SKM-1 (cell line): ENCODE measurements at regions not wholly inside any gene's neighbourhood (a gene's known extent, or its start where the extent isn't known, plus 50 kb on each side); places are given as distances from the start of the nearest gene placed in this dataset.

Experiments
- DNase-seq: peaks from one replicate; lab custom pipeline; 2025; ENCODE audit not compliant: unreplicated experiment; lab: John Stamatoyannopoulos, UW

- no peak for DNase-seq
Observed at GRCh38 chr4:156710365-156711192, 261.0 kb downstream of the PDGFC start.

GRCh38 chr4:156705311-156705710 lies 266.3 kb downstream of the PDGFC start:
- DNase-seq, result no peak

- DNase-seq, result no peak
Observed at GRCh38 chr4:156695163-156695562, 276.4 kb downstream of the PDGFC start.

GRCh38 chr4:156694413-156694812 lies 277.2 kb downstream of the PDGFC start:
- DNase-seq, result no peak

- no peak for DNase-seq
Observed at GRCh38 chr4:156693557-156693956, 278.0 kb downstream of the PDGFC start.

- no peak for DNase-seq
Observed at GRCh38 chr4:156692016-156692415, 279.6 kb downstream of the PDGFC start.

- DNase-seq, result no peak
Observed at GRCh38 chr4:156690572-156690971, 281.0 kb downstream of the PDGFC start.

GRCh38 chr4:156686120-156686519 lies 285.5 kb downstream of the PDGFC start:
- no peak for DNase-seq

- no peak for DNase-seq
Observed at GRCh38 chr4:156685308-156685707, 286.3 kb downstream of the PDGFC start.

- DNase-seq, result no peak
Observed at GRCh38 chr4:156677656-156678055, 293.9 kb downstream of the PDGFC start.

GRCh38 chr4:156677131-156677531 lies 294.5 kb downstream of the PDGFC start:
- no peak for DNase-seq

GRCh38 chr4:156676116-156676851 lies 295.3 kb downstream of the PDGFC start:
- DNase-seq, result no peak

- DNase-seq, result no peak
Observed at GRCh38 chr4:156673483-156673882, 298.1 kb downstream of the PDGFC start.

GRCh38 chr4:156672492-156673305 lies 298.9 kb downstream of the PDGFC start:
- DNase-seq, result no peak

GRCh38 chr4:156665780-156666366 lies 305.7 kb downstream of the PDGFC start:
- no peak for DNase-seq

GRCh38 chr4:156663663-156664062 lies 307.9 kb downstream of the PDGFC start:
- no peak for DNase-seq

- DNase-seq, result no peak
Observed at GRCh38 chr4:156662921-156663320, 308.7 kb downstream of the PDGFC start.

- DNase-seq, result no peak
Observed at GRCh38 chr4:156661555-156661954, 310.0 kb downstream of the PDGFC start.

- DNase-seq, result no peak
Observed at GRCh38 chr4:156660465-156660864, 311.1 kb downstream of the PDGFC start.

GRCh38 chr4:156659983-156660382 lies 311.6 kb downstream of the PDGFC start:
- no peak for DNase-seq

GRCh38 chr4:156659570-156659969 lies 312.0 kb downstream of the PDGFC start:
- DNase-seq, result no peak
